D721Med (cell line): ENCODE measurements at regions not wholly inside any gene's neighbourhood (a gene's known extent, or its start where the extent isn't known, plus 50 kb on each side); places are given as distances from the start of the nearest gene placed in this dataset.

Source experiments
- DNase-seq: peaks from one replicate; pipeline ENCODE4 v3.0.0; 2011; ENCODE audit warnings: low spot score; ENCODE audit not compliant: insufficient read length
- FAIRE-seq: peaks from 2 replicates; lab custom pipeline; 2011; peaks lifted over from hg19 to GRCh38; lab: Jason Lieb, UNC
- TF ChIP-seq, protein P1 (sequence below): IDR thresholded peaks from 2 replicates; pipeline ENCODE4 v1.5.1; 2012; ENCODE audit warnings: mild to moderate bottlenecking, control low read depth; ENCODE audit not compliant: insufficient read depth; ENCODE audit errors: missing control alignments

DNA sequence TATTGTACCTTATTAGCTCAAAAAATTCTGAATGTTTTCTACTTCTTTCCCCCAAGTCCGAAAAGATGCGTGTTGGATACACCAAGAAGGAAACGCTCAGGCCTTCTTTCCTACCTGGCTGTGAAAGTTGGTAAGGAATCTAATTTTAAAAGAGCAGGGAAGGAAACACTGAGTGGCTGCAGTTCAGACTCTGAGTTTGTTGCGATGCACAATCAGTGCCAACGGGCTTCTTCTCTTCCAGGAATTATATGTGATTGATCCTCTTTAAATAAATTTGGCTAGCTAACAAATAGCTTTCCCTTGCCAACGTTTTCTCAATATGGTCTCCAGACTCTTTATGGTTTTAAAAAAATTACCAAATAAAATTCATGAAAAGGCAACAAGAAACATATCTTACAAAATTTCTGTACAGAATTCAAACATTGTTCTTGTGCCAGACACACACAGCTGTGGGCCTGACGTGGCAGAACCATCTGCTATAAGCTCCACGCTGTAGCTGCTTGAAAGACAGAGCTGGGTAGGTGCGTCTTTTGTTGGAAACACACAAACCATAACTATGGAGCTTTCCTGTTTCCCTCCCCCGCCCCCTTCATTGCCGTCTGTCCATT, 493.1 kb downstream of the ZNF608 start:
- no peak for FAIRE-seq
- DNase-seq, result no peak
- TF ChIP-seq, protein P1, sequence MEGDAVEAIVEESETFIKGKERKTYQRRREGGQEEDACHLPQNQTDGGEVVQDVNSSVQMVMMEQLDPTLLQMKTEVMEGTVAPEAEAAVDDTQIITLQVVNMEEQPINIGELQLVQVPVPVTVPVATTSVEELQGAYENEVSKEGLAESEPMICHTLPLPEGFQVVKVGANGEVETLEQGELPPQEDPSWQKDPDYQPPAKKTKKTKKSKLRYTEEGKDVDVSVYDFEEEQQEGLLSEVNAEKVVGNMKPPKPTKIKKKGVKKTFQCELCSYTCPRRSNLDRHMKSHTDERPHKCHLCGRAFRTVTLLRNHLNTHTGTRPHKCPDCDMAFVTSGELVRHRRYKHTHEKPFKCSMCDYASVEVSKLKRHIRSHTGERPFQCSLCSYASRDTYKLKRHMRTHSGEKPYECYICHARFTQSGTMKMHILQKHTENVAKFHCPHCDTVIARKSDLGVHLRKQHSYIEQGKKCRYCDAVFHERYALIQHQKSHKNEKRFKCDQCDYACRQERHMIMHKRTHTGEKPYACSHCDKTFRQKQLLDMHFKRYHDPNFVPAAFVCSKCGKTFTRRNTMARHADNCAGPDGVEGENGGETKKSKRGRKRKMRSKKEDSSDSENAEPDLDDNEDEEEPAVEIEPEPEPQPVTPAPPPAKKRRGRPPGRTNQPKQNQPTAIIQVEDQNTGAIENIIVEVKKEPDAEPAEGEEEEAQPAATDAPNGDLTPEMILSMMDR, result no peak

DNA sequence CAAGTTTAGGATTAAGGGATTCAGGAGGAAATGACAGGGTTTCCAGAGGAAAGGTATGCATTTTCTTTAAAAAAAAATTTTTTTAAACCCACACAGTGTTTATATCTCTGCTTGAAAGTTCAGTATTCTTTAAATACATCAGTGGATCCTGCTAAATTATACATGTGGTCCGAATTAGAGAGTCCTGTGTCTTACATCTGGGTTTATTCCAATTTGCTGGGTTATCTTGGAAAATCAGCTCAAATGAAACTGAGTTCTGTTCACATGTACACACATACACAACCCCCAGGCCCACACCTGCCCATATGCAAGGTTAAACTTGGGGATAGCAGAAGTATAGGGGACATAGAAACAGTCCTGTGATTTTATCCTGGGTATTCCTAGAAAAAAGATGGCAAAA, 493.7 kb downstream of the ZNF608 start:
- no peak for DNase-seq
- TF ChIP-seq, protein P1, result no peak
- no peak for FAIRE-seq

DNA sequence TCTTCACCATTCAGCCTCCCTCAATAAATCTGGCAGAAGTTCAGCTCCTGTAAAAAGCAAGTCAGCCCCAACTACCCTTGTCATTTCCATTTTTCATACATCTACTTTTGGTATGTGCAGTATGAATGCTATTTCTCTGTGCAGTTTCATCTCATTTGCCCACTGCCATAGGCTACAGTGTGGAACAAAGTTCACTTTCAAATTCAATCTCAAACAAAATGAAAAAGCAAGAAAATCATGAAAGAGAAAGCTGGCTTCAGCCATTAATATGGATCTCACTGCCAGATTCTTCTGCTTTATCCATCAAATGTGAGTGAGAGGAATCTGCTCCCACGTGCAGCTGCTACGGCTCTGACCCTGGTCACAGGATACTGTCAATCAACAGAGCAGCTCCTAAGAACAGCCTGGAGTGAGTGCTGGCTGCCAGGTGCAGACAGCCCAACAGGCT, 494.2 kb downstream of the ZNF608 start:
- TF ChIP-seq, protein P1, result no peak
- no peak for FAIRE-seq
- no peak for DNase-seq

DNA sequence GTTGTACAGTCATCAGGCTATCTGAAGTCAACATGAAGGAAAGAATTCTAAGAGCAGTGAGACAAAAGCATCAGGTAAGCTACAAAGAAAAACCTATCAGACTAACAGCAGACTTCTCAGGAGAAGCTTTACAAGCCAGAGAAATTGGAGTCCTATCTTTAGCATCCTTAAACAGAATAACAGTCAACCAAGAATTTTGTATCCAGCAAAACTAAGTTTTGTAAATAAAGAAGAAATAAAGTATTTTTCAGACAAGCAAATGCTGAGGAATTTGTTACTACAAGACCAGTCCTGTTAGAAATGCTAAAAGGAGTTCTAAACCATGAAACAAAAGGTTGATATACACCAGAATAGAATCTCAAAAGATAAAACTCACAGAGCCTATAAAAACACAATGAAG, 501.2 kb downstream of the ZNF608 start:
- DNase-seq, result no peak
- FAIRE-seq, result no peak
- TF ChIP-seq, protein P1, result no peak

DNA sequence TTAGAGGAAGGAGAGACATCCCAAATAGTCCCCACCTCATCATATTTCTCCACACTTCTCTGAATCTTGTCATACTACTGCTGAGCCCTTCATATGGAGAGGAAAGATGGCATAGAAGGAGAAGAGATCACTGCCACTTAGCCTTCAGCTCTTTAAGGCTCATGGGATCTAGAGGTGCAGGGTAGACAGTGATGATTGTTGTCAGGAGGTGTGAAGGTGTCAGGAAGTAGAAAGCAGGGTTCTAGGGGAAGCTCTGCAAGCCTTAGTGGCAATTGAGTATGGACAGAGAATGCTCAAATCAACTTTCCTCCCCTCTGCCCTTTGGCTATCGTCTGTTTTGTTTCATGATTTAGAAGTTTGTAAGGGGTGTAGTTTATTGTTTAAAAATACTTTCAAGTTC, 505.7 kb downstream of the ZNF608 start:
- TF ChIP-seq, protein P1, result no peak
- no peak for FAIRE-seq
- DNase-seq, result no peak

DNA sequence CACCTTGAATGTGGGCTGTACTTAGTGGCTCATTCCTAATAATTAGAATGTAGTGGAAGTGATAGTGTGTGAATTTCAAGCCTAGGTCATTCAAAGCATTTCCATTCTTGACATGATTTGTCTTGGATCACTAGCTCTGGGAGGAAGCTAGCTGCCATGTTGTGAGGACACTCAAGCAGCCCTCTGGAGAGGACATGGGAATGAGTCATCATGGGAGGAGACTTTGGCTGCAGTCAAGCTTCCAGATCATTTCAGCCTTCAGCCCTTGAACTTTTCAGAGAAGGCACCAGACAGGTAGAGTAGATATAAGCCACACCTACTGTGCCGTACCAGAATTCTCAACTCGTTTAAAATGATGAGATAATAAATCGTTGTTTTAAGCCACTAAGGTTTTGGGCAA, 506.9 kb downstream of the ZNF608 start:
- FAIRE-seq (no peak), DNase-seq (no peak)
- TF ChIP-seq, protein P1, result no peak

DNA sequence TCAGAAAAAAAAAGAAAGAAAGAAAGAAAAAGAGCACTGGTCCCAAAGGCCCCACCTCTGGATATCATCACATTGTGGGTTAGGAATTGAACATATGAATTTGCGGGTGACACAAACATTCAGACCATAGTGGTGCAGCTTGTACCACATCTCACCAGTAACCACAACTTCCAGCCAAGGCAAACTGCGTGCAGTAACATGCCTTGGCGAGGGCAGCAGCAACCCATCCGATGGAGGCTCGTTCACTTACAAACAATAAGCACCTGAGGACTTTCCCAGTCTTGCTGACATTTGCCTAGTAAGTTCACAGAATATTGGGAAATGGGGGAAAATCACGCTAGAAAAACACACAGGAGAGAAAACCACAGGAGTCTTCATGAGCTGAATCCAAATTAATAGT, 508.1 kb downstream of the ZNF608 start:
- FAIRE-seq (no peak), DNase-seq (no peak)

More for the DNA sequence above, 508.1 kb downstream of the ZNF608 start:
- TF ChIP-seq, protein P1, result no peak
